HepG2 (cell line): ENCODE measurements at regions not wholly inside any gene's neighbourhood (a gene's known extent, or its start where the extent isn't known, plus 50 kb on each side); places are given as distances from the start of the nearest gene placed in this dataset.

Source experiments
- ATAC-seq: fragments of 200-7000 bp; cut with Tn5 transposase; 3 replicates; pipeline ENCODE4 v1.9.1; 2020; ENCODE audit warnings: mild to moderate bottlenecking, moderate library complexity
- BruUV-seq: library from RNA; stranded (reverse); fragments of 400-500 nt; replicated peaks from 2 replicates; lab custom pipeline; 2021; lab: Mats Ljungman, UMichigan
- CTCF ChIA-PET: fragments of 300-600 bp; formaldehyde crosslinking; extraction: SDS; loops from one replicate; lab custom pipeline; 2021; ENCODE audit warnings: low total read pairs, inconsistent platforms, low intra/inter-chr PET ratio; lab: Yijun Ruan, JAX
- POLR2A ChIA-PET: fragments of 350-600 bp; sonication (Branson Sonifier 250); formaldehyde crosslinking; loops from one replicate; lab custom pipeline; 2020; ENCODE audit warnings: antibody characterized with exemption, inconsistent platforms; lab: Yijun Ruan, JAX
- DNase-seq: peaks from one replicate; pipeline ENCODE4 v3.0.0-alpha.2; 2015; ENCODE audit warnings: low spot score
- FAIRE-seq: peaks from 3 replicates; lab custom pipeline; 2011; peaks lifted over from hg19 to GRCh38; lab: Jason Lieb, UNC
- H2AFZ ChIP-seq: one replicate; pipeline ENCODE4 v1.6.1; 2011; ENCODE audit warnings: low read length, inconsistent platforms
- H3K27ac ChIP-seq: fragments of 300-600 bp; 3 replicates; pipeline ENCODE4 v1.8.0; 2011; ENCODE audit warnings: mixed run types, mild to moderate bottlenecking, mixed read lengths, low read length, inconsistent platforms; ENCODE audit not compliant: insufficient read depth; ENCODE audit errors: extremely low read length
- H3K27me3 ChIP-seq, 2 experiments: fragments of 200-600 bp in 1 of 2; 2 replicates in 1 of 2; 3 replicates in 1 of 2; pipeline versions ENCODE4 v1.6.0 to v1.8.0; 2011; ENCODE audit warnings: low read length in 2 of 2, mild to moderate bottlenecking in 2 of 2, moderate library complexity in 2 of 2, inconsistent platforms in 1 of 2; ENCODE audit not compliant: insufficient read depth in 2 of 2, control insufficient read depth in 1 of 2
- H3K36me3 ChIP-seq, 2 experiments: fragments of 200-600 bp in 1 of 2; replicated peaks in 1 of 2; 2 replicates in 1 of 2; 3 replicates in 1 of 2; pipeline versions ENCODE4 v1.5.1 to v1.8.0; 2011; ENCODE audit warnings: low read length in 2 of 2, inconsistent platforms in 1 of 2; ENCODE audit not compliant: insufficient read depth in 2 of 2, control insufficient read depth in 1 of 2
- H3K4me1 ChIP-seq: 2 replicates; pipeline ENCODE4 v1.5.1; 2012; ENCODE audit warnings: low read length, inconsistent platforms; ENCODE audit not compliant: insufficient read depth
- H3K4me2 ChIP-seq: 2 replicates; pipeline ENCODE4 v1.6.0; 2011; ENCODE audit warnings: low read depth, low read length, inconsistent platforms
- H3K4me3 ChIP-seq, 3 experiments: fragments of 200-600 bp in 1 of 3; sonication (generic), shearing (Covaris generic) in 1 of 3; replicated peaks in 1 of 3; 2 replicates each; pipeline ENCODE4 v1.5.1; 2011 to 2016; ENCODE audit warnings: low read length in 3 of 3, inconsistent platforms in 2 of 3, low read depth in 2 of 3, mild to moderate bottlenecking in 2 of 3, control low read depth in 1 of 3, mixed read lengths in 1 of 3; ENCODE audit not compliant: insufficient read depth in 1 of 3
- H3K79me2 ChIP-seq: one replicate; pipeline ENCODE4 v1.6.1; 2011; ENCODE audit warnings: low read length, inconsistent platforms; ENCODE audit not compliant: insufficient read depth
- H3K9ac ChIP-seq: 2 replicates; pipeline ENCODE4 v1.6.0; 2011; ENCODE audit warnings: mild to moderate bottlenecking, low read depth, low read length, inconsistent platforms; ENCODE audit not compliant: insufficient read depth
- H3K9me3 ChIP-seq: 2 replicates; pipeline ENCODE4 v1.5.1; 2012; ENCODE audit warnings: mild to moderate bottlenecking, low read length
- H4K20me1 ChIP-seq: 2 replicates; pipeline ENCODE4 v1.6.0; 2011; ENCODE audit warnings: inconsistent platforms, mild to moderate bottlenecking, low read length, moderate library complexity; ENCODE audit not compliant: insufficient read depth
- AKAP8 ChIP-seq: sonication (generic); formaldehyde crosslinking; IDR thresholded peaks from 2 replicates; pipeline ENCODE4 v1.5.1; 2020; ENCODE audit warnings: mild to moderate bottlenecking, missing genetic modification reagents
- ESRRA ChIP-seq: sonication (generic); formaldehyde crosslinking; IDR thresholded peaks from 2 replicates; pipeline ENCODE4 v1.5.1; 2020; ENCODE audit warnings: mild to moderate bottlenecking, low read depth, missing genetic modification reagents
- MLX ChIP-seq: IDR thresholded peaks from 2 replicates; pipeline ENCODE4 v1.6.1; 2016
- MLXIP ChIP-seq: sonication (generic); formaldehyde crosslinking; IDR thresholded peaks from 2 replicates; pipeline ENCODE4 v1.9.0; 2021; ENCODE audit warnings: missing genetic modification reagents, borderline replicate concordance
- SALL1 ChIP-seq: sonication (generic); formaldehyde crosslinking; IDR thresholded peaks from 2 replicates; pipeline ENCODE4 v1.8.0; 2022; ENCODE audit warnings: mild to moderate bottlenecking, missing genetic modification reagents
- TRIM22 ChIP-seq: fragments of 450-650 bp; IDR thresholded peaks from 2 replicates; pipeline ENCODE4 v1.6.1; 2017
- U2AF2 ChIP-seq: fragments of 200-400 bp; formaldehyde crosslinking; IDR thresholded peaks from 2 replicates; pipeline ENCODE4 v1.6.1; 2017; ENCODE audit warnings: low read depth, mild to moderate bottlenecking, low read length
- ZBTB8A ChIP-seq: sonication (generic); formaldehyde crosslinking; IDR thresholded peaks from 2 replicates; pipeline ENCODE4 v1.4.0; 2020; ENCODE audit warnings: mild to moderate bottlenecking, low read depth, missing genetic modification reagents, borderline replicate concordance
- ZC3H4 ChIP-seq: sonication (generic); formaldehyde crosslinking; IDR thresholded peaks from 2 replicates; pipeline ENCODE4 v1.4.0; 2020; ENCODE audit warnings: missing genetic modification reagents, borderline replicate concordance
- ZNF260 ChIP-seq: sonication (generic); formaldehyde crosslinking; IDR thresholded peaks from 2 replicates; pipeline ENCODE4 v1.4.0; 2020; ENCODE audit warnings: missing genetic modification reagents, low read depth, mild to moderate bottlenecking, borderline replicate concordance
- ZNF44 ChIP-seq: sonication (generic); formaldehyde crosslinking; IDR thresholded peaks from 2 replicates; pipeline ENCODE4 v1.5.1; 2020; ENCODE audit warnings: mild to moderate bottlenecking, missing genetic modification reagents
- ZNF839 ChIP-seq: sonication (generic); formaldehyde crosslinking; IDR thresholded peaks from 2 replicates; pipeline ENCODE4 v1.4.0; 2020; ENCODE audit warnings: missing genetic modification reagents, mild to moderate bottlenecking, borderline replicate concordance
- WGBS: methylation state at CpG from one replicate; pipeline ENCODE4 v1.1.6; 2017; ENCODE audit warnings: low lambda C conversion rate; 5-methylcytosine and 5-hydroxymethylcytosine counted together
- in situ Hi-C: cut with HindIII; loops from 2 replicates; pipeline ENCODE4 v1.10.0; 2017; ENCODE audit warnings: low pct_unique_long_range_greater_than_20kb; ENCODE audit not compliant: extremely low pct_ligation_motif_present
- intact Hi-C: fragments of 100-400 bp; cut with micrococcal nuclease; formaldehyde crosslinking; loops from one replicate; pipeline ENCODE4 v1.10.0; 2022; ENCODE audit not compliant: unreplicated experiment
- TF ChIP-seq, protein P1 (sequence below), 2 experiments: sonication (generic) in 1 of 2; formaldehyde crosslinking in 1 of 2; IDR thresholded peaks; 2 replicates each; pipeline versions ENCODE4 v1.5.1 to v1.6.1; 2011 to 2020; ENCODE audit warnings: borderline replicate concordance in 1 of 2, low read depth in 1 of 2, low read length in 1 of 2, mild to moderate bottlenecking in 1 of 2, missing genetic modification reagents in 1 of 2, moderate library complexity in 1 of 2
- TF ChIP-seq, protein P2 (sequence below): sonication (generic); formaldehyde crosslinking; IDR thresholded peaks from 2 replicates; pipeline ENCODE4 v1.4.0; 2020; ENCODE audit warnings: missing genetic modification reagents, low read depth, mild to moderate bottlenecking, borderline replicate concordance

DNA sequence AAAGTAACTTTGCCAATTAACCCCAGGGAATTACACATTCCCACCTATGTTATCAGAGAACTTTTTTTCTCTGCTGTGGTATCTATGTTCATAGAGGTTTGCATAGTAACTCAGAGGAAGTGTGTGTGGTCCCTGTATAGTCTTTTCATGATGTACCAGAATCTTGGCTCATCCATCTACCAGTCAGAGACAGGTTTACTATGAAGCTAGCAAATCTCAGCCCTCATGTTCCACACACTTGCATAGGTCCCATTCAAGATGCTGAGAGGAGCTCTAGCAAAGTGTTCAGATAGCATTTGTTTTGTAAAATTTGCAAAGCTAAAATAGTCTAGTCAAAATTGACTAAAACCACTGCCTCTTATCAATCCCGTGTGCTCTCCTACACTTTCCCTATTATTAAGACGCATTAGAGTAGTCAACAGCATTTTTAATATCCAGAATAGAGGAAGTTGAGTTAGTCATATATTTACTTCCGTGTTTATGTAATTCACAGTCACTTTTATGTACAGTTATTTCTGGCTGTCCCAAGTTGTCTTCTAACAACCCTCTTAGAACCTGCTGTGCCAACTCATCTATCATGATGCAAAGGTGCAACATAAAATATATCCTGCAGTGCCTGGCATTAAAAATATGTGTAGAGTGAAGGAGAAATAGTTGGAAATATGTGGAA is 184.2 kb downstream of the FAM76B start (continued):
- TF ChIP-seq ZBTB8A (no peak), ZC3H4 (CRISPR knock-in tag) (no peak), ZNF260 (CRISPR knock-in tag) (no peak), ZNF44 (CRISPR knock-in tag) (no peak)

GRCh38 chr11:95599959-95600586 is 189.5 kb downstream of the FAM76B start:
- CTCF ChIA-PET, result no interaction called here
- no peak overlapping the region for H2AFZ ChIP-seq
- H3K9me3 ChIP-seq, result no peaks in the 10 kb centered on the region
- H3K79me2 ChIP-seq, result no peaks in the 10 kb centered on the region
- H3K27me3 ChIP-seq, result no peaks in the 10 kb centered on the region
- H3K9ac ChIP-seq, result no peak overlapping the region
- H4K20me1 ChIP-seq, result no peaks in the 10 kb centered on the region
- POLR2A ChIA-PET, result no interaction called here
- ATAC-seq, result no peak
- in situ Hi-C loops (no loop called here), intact Hi-C loops (no loop called here)
- no peaks in the 10 kb centered on the region for H3K36me3 ChIP-seq
- no peak overlapping the region for H3K27ac ChIP-seq
- FAIRE-seq, result no peak
- no peak overlapping the region for H3K4me3 ChIP-seq
- H3K4me2 ChIP-seq, result no peak overlapping the region
- no peaks in the 10 kb centered on the region for H3K4me1 ChIP-seq
- 5% methylated on average over 2 of the region's 2 CpGs for WGBS
- BruUV-seq, result no TSS peak
- DNase-seq, result no peak
- TF ChIP-seq MLX (no peak), ZNF839 (no peak), AKAP8 (CRISPR knock-in tag) (no peak), ESRRA (no peak), U2AF2 (no peak), SALL1 (CRISPR knock-in tag) (no peak), TRIM22 (no peak), MLXIP (CRISPR knock-in tag) (no peak)
- TF ChIP-seq, protein P1, sequence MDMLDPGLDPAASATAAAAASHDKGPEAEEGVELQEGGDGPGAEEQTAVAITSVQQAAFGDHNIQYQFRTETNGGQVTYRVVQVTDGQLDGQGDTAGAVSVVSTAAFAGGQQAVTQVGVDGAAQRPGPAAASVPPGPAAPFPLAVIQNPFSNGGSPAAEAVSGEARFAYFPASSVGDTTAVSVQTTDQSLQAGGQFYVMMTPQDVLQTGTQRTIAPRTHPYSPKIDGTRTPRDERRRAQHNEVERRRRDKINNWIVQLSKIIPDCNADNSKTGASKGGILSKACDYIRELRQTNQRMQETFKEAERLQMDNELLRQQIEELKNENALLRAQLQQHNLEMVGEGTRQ (IDR thresholded peaks at IDR 0.05; ENCODE audit: low read depth, low read length), result no peak
- TF ChIP-seq, protein P1 (CRISPR knock-in tag; IDR thresholded peaks at IDR 0.05; ENCODE audit: borderline replicate concordance), result no peak
- TF ChIP-seq, protein P2, sequence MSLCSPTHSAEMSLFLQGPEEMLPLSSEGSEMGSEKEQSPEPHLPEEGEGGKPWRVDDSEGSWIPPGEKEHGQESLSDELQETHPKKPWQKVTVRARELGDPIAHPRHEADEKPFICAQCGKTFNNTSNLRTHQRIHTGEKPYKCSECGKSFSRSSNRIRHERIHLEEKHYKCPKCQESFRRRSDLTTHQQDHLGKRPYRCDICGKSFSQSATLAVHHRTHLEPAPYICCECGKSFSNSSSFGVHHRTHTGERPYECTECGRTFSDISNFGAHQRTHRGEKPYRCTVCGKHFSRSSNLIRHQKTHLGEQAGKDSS (CRISPR knock-in tag), result no peak
